Stimulated activated CD8-positive, alpha-beta memory T cell treated with anti-CD3 and anti-CD28 coated beads, Interleukin-2, amount 100 ng/mL, for 48 hours (primary cell): ENCODE measurements at regions not wholly inside any gene's neighbourhood (a gene's known extent, or its start where the extent isn't known, plus 50 kb on each side); places are given as distances from the start of the nearest gene placed in this dataset.

Source experiments
- DNase-seq, 2 donors: peaks; one replicate each; pipeline ENCODE4 v3.0.0-alpha.2; 2020; ENCODE audit warnings: low read depth in 2 of 2

DNA sequence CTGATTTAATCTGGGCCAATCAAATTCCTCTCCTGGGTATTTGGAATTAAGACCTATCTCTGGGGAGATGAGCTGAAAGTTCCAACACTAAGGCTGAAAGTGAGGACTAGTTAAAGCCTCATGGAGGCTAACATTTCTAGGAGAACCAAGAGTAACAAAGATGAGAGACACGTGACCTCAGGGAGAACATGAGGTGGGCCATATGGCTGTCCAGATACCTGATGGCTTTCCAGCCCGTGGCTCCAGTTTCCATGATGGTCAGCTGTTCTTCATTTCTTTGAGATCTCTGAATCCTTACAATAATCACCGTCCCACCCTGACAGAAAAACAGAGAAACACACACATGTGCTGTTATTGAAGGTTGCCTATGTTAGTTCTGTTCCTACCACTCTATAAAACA is 66.1 kb downstream of the LEPR start:
- no peak for DNase-seq

DNA sequence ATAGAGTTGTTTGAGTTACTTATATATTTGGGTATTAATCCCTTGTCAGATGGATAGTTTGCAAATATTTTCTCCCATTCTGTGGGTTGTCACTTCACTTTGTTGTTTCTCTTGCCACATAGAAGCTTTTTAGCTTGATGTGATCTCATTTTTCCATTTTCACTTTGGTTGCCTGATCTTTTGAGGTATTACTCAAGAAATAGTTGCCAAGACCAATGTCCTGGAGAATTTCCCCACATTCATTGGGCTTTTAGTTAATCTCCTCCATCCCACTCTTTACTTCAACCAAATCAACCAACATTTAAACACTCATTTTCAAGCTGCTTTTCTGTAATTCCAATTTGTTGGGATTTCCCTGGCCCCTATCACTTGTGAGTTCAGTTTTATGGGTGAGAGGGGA is 69.0 kb downstream of the LEPR start:
- DNase-seq = no peak

GRCh38 chr1:65490231-65491009 is 70.0 kb downstream of the LEPR start:
- no peak for DNase-seq

DNA sequence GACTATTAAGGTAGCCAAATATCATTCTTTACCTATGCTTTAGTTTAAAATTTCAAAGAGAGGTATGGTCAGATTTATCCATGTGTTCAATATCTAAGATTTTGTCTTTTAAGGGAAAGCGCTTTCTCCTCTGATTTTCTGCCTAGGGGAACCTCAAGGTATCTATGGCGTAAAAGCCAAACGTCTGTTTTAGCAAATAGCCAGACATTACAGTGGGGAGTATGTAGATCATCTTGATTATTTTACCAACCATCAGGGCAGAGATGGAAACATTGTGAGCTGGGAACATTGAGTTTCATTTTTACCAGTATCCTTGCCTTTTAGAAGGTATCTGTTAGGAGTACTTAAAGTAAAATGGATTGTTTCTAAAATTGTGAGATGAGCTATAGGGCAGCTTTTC is 71.0 kb downstream of the LEPR start:
- DNase-seq = no peak

GRCh38 chr1:65493802-65494201 is 73.3 kb downstream of the LEPR start:
- DNase-seq = no peak

GRCh38 chr1:65494671-65495070 is 74.2 kb downstream of the LEPR start:
- no peak for DNase-seq

- no peak for DNase-seq
Observed at GRCh38 chr1:65495137-65495536, 74.7 kb downstream of the LEPR start.

GRCh38 chr1:65497256-65497830 is 76.9 kb downstream of the LEPR start:
- DNase-seq = no peak

GRCh38 chr1:65503427-65503826 is 83.0 kb downstream of the LEPR start:
- no peak for DNase-seq

DNA sequence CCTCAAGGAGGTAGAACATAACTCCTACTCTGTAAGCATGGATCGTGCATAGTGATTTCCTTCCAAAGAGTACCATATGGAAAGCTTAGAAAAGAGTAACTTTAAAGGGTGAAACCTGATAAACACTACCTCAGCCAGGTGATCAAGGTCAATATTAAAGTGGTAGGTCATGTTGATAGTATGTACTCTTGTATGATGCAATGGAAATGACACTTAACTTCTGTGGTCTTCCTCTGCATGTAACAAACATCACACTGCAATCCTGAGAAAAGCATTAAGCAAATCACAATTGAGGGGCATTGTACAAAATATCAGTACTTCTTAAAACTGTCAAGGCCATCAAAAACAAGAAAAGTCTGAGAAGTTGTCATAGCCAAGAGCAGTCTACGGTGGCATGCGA is 83.8 kb downstream of the LEPR start:
- DNase-seq = no peak

DNA sequence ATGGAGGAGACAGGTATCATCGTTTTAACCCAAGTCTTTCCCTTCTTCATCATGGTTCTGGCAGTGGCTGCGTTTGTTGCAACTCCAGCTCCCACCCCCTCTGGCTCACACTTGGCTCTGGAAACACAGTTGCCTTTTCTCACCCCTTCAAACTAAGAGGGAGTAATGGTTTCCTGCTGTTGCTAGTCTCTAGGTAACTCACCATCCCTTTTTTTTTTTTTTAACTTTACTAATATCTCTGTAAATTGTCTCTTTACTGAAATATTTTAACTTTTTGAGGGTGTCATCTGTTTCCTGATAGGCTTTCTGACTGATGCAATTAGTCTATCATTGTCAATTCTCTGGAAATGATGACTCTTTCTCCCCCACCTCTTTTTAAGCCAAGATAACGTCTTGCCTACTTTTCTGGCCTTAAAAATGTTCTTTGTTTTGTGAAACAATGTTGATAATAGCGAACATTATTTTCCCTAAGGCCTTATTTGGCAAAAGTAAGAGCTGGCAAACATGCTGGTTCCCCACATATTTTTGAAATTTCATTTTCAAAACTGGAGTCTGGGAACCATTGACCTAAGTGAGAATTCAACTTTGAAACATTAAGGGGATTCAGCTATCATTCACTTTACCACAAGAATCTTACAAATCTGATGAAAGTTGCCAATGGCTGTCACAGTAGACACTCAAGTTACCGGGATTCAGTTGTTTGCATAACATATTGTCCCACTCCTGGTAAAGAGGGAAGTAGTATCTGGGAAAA is 85.3 kb downstream of the LEPR start:
- DNase-seq = no peak

GRCh38 chr1:65508051-65508450 is 87.6 kb downstream of the LEPR start:
- no peak for DNase-seq

DNA sequence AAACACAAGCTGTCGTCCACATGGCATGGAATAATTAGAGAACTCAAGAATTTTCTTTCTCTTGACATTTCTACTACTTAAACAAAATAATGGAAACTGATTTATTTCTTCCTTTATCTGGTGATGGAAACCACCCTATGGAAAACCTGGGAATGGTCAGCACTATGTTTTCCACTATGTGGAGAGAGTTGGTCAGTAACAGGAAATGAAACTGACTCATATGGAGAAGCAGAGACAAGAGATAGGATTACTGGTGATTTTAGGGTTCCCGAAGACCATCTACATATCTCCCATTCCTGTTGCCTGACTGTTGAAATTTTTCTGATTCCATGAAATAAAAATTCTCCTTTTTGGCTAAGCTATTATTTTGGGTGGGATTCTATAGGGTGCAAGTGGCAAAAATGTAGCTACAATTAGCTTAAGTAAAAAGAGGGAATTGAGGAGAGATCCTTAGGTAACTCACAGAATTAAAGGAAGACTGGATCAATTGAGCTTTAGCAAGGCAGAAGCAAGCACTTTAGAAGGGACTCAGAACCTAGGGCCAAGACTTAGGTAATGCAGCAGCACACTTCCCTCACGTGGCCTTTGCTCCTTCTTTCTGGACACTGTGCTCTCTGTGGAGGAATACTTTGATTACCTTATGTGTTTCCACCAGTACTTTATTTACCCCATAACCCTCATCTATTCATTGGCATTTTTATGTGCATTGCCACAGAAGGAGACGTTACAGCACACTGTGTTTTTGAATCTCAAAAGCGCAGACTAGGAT is 89.6 kb downstream of the LEPR start:
- DNase-seq = no peak

DNA sequence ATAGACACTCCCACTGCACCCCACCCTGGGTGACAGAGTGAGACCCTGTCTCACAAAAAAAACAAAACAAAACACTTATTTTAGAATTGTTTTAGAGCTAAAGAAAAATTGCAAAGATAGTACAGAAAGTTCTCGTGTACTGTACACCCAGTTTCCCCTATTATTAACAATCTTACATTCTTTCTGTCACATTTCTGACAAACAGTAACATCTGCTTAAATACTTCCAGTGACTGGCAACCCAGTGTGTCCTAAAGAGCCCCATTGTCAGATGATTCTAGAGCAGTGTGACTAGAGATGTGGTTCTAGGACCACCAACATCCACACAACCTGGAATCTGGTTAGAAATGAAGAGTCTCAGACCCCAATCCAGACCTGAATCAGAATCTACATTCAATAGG is 90.5 kb downstream of the LEPR start:
- DNase-seq = no peak

- no peak for DNase-seq
Observed at GRCh38 chr1:65512383-65512782, 91.9 kb downstream of the LEPR start.

DNA sequence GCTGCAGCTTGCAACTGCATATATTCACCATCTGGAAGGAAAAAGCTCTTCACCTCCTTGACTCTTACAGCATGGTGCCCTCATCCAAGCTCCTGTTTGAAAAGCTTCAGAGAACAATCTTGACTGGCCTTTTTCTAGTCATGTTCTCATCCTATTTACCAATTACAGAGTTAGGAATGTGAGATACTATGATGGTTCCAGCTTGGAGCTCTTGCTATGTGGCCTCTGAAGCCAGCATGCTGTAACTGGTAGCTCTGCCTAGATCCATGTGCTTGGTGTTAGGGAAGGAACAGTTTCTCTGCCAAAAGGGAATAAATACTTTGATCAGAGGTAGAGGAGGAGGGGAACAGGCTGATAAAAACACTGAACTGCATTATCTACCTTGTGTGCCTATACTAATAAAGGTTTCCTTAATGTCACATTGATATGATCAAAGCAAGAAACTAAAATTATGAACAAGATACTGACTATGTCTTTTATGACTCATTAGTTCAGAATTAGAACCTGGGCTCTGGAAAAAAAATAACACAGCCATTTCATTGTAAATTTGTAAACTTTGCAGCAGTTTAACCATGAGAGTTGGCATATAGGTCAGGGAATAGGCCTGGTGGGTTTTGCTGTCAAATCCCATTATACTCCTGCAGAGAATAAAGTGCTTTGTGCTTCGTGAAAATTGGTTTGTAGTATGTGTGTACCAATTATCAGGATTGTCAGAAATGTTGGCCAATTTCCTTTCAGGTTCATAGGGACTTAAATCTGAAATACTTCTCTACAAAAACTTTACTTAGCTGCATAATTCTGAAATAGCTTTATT is 92.7 kb downstream of the LEPR start:
- no peak for DNase-seq

GRCh38 chr1:65514041-65514440 is 93.6 kb downstream of the LEPR start:
- DNase-seq = no peak

DNA sequence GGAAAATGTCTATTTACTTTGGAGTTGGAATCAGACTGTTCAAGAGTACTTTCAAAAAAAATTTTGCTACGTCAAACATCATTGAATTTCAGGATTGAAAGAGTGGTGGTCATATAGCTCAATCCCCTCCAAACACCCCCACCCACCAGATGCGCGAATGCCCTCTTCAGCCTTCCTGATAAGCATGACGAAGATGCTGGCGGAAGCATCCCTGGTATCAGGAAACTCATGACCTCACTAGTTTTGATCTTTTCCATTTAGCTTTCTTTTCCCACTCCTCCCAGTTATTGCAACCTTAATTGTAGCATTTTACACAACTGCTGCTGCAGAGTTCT is 104.4 kb downstream of the LEPR start:
- no peak for DNase-seq

GRCh38 chr1:65525266-65526048 is 105.0 kb downstream of the LEPR start:
- DNase-seq = no peak

GRCh38 chr1:65526049-65526556 is 105.6 kb downstream of the LEPR start:
- DNase-seq = no peak

GRCh38 chr1:65527190-65527589 is 106.7 kb downstream of the LEPR start:
- no peak for DNase-seq
